Keratinocyte (primary cell): ENCODE measurements at regions not wholly inside any gene's neighbourhood (a gene's known extent, or its start where the extent isn't known, plus 50 kb on each side); places are given as distances from the start of the nearest gene placed in this dataset.

ENCODE experiments used
- DNase-seq: peaks from one replicate; pipeline ENCODE4 v3.0.0-alpha.2; 2011; ENCODE audit warnings: low read depth, missing footprints, low spot score
- FAIRE-seq: peaks from 2 replicates; lab custom pipeline; 2011; peaks lifted over from hg19 to GRCh38; lab: Jason Lieb, UNC
- H2AFZ ChIP-seq: 2 replicates; pipeline ENCODE4 v1.6.0; 2012; ENCODE audit warnings: low read length, control low read depth, inconsistent platforms; ENCODE audit not compliant: control insufficient read depth
- H3K27ac ChIP-seq: 2 replicates; pipeline ENCODE4 v1.5.1; 2011; ENCODE audit warnings: low read length; ENCODE audit not compliant: control insufficient read depth, insufficient read depth
- H3K27me3 ChIP-seq: 3 replicates; pipeline ENCODE4 v1.6.0; 2011; ENCODE audit warnings: low read length; ENCODE audit not compliant: control insufficient read depth, insufficient read depth; ENCODE audit errors: extremely low read depth
- H3K36me3 ChIP-seq, 2 experiments: 2 replicates in 1 of 2; 3 replicates in 1 of 2; pipeline ENCODE4 v1.5.1; 2011; ENCODE audit warnings: low read length in 2 of 2, mild to moderate bottlenecking in 1 of 2; ENCODE audit not compliant: control insufficient read depth in 2 of 2, insufficient read depth in 2 of 2; ENCODE audit errors: extremely low read depth in 1 of 2
- H3K4me1 ChIP-seq: 3 replicates; pipeline ENCODE4 v1.5.1; 2011; ENCODE audit warnings: low read length; ENCODE audit not compliant: control insufficient read depth, insufficient read depth; ENCODE audit errors: extremely low read depth
- H3K4me2 ChIP-seq: 3 replicates; pipeline ENCODE4 v1.6.0; 2011; ENCODE audit warnings: low read depth, low read length; ENCODE audit not compliant: control insufficient read depth, insufficient read depth; ENCODE audit errors: extremely low read depth
- H3K4me3 ChIP-seq, 3 experiments: fragments of 200-600 bp in 1 of 3; sonication (generic) in 1 of 3; 2 replicates in 2 of 3; 3 replicates in 1 of 3; pipeline ENCODE4 v1.5.1; 2011 to 2016; ENCODE audit warnings: low read length in 3 of 3, mild to moderate bottlenecking in 3 of 3, control low read depth in 2 of 3, inconsistent platforms in 1 of 3, low read depth in 1 of 3, mixed read lengths in 1 of 3, mixed run types in 1 of 3, moderate library complexity in 1 of 3; ENCODE audit not compliant: control insufficient read depth in 2 of 3, insufficient read depth in 2 of 3; ENCODE audit errors: extremely low read depth in 1 of 3
- H3K79me2 ChIP-seq: 2 replicates; pipeline ENCODE4 v1.6.0; 2012; ENCODE audit warnings: low read length; ENCODE audit not compliant: control insufficient read depth, insufficient read depth
- H3K9ac ChIP-seq: 3 replicates; pipeline ENCODE4 v1.6.0; 2011; ENCODE audit warnings: low read length; ENCODE audit not compliant: control insufficient read depth, insufficient read depth; ENCODE audit errors: extremely low read depth
- H3K9me1 ChIP-seq: 3 replicates; pipeline ENCODE4 v1.6.0; 2011; ENCODE audit warnings: low read length; ENCODE audit not compliant: control insufficient read depth, insufficient read depth; ENCODE audit errors: extremely low read depth
- H3K9me3 ChIP-seq: 2 replicates; pipeline ENCODE4 v1.5.1; 2012; ENCODE audit warnings: low read depth, low read length; ENCODE audit not compliant: control insufficient read depth
- H4K20me1 ChIP-seq: 3 replicates; pipeline ENCODE4 v1.6.0; 2011; ENCODE audit warnings: low read length; ENCODE audit not compliant: control insufficient read depth, insufficient read depth; ENCODE audit errors: extremely low read depth
- EZH2 ChIP-seq: IDR thresholded peaks from one replicate; pipeline ENCODE4 v1.6.1; 2012; ENCODE audit warnings: inconsistent platforms, mild to moderate bottlenecking, low read length, moderate library complexity
- dilution Hi-C: fragments of 300-500 bp; cut with MboI; formaldehyde crosslinking; loops from one replicate; pipeline ENCODE4 v1.7.0; 2020; ENCODE audit warnings: low sequenced_read_pairs; ENCODE audit not compliant: extremely low pct_ligation_motif_present
- TF ChIP-seq, protein P1 (sequence below), 3 experiments: IDR thresholded peaks in 1 of 3; conservative IDR thresholded peaks in 1 of 3; optimal IDR thresholded peaks in 1 of 3; 2 replicates in 2 of 3; 3 replicates in 1 of 3; pipeline versions ENCODE3 to v1.5.1; 2011; ENCODE audit warnings: low read length in 3 of 3, mild to moderate bottlenecking in 3 of 3, moderate library complexity in 2 of 3, control low read depth in 1 of 3, inconsistent platforms in 1 of 3; ENCODE audit not compliant: insufficient read depth in 2 of 3; ENCODE audit errors: extremely low read depth in 1 of 3

DNA sequence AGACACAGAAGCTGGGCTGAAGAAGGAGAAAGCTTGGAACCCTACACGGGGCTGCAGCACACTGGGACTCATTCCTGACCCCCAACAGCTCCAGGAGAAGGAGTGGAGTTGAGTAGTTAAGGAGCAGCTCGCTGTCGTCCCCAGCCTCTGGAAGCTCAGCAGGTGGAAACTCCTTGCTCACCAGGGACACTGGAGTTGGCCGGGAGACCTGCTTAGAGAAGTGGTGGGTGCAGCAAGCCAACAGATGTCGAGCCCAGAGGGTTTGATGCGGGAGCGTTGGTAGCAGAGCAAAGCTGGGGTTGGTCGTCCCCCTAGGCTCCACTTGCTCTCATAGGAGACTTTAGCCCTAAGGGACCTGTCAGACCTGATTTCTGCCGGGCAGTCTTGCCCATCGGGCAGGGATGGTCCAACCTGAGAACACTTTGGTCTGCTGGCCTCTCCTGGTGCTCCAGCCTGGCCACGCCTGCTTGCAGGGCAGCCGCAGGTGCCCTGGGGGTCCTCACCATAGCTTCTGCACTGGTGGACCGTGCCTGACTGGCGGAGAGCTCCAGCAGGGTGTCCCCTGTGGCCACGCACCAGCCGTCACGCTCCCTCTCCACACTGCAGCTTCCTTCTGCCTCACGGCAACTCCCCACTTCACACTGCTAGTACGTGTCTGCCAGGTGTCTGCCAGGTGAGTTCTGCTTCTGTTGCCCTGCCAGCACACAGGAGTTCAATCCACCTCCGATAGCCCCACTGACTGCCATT is 353.7 kb downstream of the GASK1B start:
- Histone ChIP-seq H4K20me1 (no peaks in the 10 kb centered on the region), H3K27me3 (no peaks in the 10 kb centered on the region), H3K9me1 (no peaks in the 10 kb centered on the region), H2AFZ (no peak overlapping the region), H3K9ac (no peak overlapping the region), H3K4me3 (no peak overlapping the region), H3K9me3 (no peaks in the 10 kb centered on the region), H3K36me3 (no peaks in the 10 kb centered on the region), H3K4me1 (no peaks in the 10 kb centered on the region), H3K4me2 (no peak overlapping the region), H3K27ac (no peak overlapping the region), H3K79me2 (no peaks in the 10 kb centered on the region)
- TF ChIP-seq EZH2, result no peak
- TF ChIP-seq, protein P1, sequence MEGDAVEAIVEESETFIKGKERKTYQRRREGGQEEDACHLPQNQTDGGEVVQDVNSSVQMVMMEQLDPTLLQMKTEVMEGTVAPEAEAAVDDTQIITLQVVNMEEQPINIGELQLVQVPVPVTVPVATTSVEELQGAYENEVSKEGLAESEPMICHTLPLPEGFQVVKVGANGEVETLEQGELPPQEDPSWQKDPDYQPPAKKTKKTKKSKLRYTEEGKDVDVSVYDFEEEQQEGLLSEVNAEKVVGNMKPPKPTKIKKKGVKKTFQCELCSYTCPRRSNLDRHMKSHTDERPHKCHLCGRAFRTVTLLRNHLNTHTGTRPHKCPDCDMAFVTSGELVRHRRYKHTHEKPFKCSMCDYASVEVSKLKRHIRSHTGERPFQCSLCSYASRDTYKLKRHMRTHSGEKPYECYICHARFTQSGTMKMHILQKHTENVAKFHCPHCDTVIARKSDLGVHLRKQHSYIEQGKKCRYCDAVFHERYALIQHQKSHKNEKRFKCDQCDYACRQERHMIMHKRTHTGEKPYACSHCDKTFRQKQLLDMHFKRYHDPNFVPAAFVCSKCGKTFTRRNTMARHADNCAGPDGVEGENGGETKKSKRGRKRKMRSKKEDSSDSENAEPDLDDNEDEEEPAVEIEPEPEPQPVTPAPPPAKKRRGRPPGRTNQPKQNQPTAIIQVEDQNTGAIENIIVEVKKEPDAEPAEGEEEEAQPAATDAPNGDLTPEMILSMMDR (optimal IDR thresholded peaks at IDR 0.05 in 1 of 3, IDR thresholded peaks at IDR 0.05 in 1 of 3, conservative IDR thresholded peaks at IDR 0.05 in 1 of 3; ENCODE audit: extremely low read depth in 1 of 3, insufficient read depth in 2 of 3, low read length in 3 of 3), result no peak
- dilution Hi-C loops, result no loop called here
- no peak for DNase-seq
- no peak for FAIRE-seq

DNA sequence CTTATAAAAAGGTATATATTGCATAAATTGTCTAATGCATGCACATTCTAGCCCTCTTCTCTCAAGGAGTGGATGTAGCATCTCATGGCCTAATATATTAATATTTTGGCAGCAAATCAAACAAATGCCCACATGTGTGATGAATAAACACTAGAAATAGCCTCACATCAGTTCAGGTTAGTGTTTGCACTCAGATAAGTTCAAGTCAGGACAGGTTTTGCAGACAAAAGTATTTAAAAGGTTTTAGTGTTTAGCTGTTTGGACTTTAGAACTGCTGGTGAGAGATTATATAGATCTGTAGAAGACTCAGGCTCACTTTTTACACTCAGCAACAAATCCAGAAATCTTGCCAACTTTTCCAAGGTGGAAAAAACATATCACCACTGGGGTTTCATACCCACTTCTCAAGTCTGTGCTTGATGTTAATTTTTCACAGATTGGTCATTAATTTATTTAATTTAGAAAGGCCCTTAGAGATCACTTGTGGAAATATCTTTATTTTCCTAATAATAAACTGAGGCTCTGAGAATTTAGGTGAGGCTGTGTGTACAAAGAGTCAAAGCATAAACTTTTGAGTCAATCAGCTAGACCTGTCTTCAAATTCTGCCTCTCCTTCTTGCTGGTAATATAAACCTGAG is 362.6 kb downstream of the GASK1B start:
- H3K9ac ChIP-seq, result no peak overlapping the region
- no peak overlapping the region for H3K4me2 ChIP-seq
- no peaks in the 10 kb centered on the region for H3K36me3 ChIP-seq
- no peak overlapping the region for H3K27ac ChIP-seq
- no peaks in the 10 kb centered on the region for H3K9me3 ChIP-seq
- no peaks in the 10 kb centered on the region for H4K20me1 ChIP-seq
- no peak overlapping the region for H2AFZ ChIP-seq
- no peak for FAIRE-seq
- H3K9me1 ChIP-seq, result no peaks in the 10 kb centered on the region
- no peaks in the 10 kb centered on the region for H3K79me2 ChIP-seq
- H3K4me1 ChIP-seq, result no peaks in the 10 kb centered on the region
- DNase-seq, result no peak
- H3K27me3 ChIP-seq, result no peaks in the 10 kb centered on the region
- dilution Hi-C loops, result no loop called here
- no peak overlapping the region for H3K4me3 ChIP-seq
- TF ChIP-seq, protein P1 (optimal IDR thresholded peaks at IDR 0.05 in 1 of 3, IDR thresholded peaks at IDR 0.05 in 1 of 3, conservative IDR thresholded peaks at IDR 0.05 in 1 of 3; ENCODE audit: extremely low read depth in 1 of 3, insufficient read depth in 2 of 3, low read length in 3 of 3), result no peak
- no peak for TF ChIP-seq EZH2
